ENCODE measurements at regions not wholly inside any gene's neighbourhood (a gene's known extent, or its start where the extent isn't known, plus 50 kb on each side); places are given as distances from the start of the nearest gene placed in this dataset.
"Not testable (repeated sequence)": the region's sequence is repeated elsewhere in the genome, so short reads cannot be mapped to it uniquely, and the experiment has no call there.

DNA sequence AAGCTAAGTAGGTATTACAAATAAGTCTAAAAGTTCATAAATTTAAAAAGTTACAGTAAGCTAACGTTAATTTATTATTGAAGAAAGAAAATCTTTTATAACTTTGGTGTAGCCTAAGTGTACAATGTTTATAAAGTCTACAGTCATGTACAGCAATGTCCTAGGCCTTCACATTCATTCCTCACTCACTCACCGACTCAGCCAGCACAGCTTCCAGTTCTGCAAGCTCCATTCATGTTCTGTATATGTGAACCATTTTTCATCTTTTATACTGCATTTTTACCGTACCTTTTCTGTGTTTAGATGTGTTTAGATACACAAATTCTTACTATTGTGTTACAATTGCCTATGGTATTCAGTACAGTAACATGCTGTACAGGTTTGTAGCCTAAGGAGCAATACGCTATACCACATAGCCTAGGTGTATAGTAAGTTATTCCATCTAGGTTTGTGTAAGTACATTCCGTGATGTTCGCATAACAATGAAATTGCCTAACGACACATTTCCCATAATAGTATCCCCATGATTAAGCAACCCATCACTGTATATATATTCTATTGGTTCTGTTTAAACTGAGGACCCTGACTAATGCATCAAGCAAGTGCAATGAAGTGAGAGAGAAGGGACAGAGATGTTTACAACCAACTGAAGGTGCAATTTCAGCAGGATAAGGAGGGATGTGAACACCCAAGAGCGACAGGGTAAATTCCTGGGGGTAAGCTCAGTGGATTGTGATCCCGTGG is 88.9 kb upstream of the TRIO start:
- DNase-seq = no peak

DNA sequence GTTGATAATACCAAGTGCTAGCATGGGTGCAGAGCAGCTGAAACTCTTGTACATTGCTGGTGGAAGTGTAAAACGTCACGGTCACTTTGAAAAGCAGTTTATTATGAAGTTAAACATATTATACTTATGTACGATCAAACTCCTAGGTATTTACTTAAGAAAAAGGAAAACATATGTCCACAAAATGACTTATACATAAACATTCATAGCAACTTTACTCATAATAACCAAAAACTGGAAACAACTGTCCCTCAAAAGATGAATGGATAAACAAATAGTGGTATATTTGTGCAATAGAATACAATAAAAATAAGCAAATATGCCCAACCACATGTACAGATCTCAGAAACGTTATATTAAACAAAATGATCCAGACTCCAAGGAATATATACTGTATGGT is 92.3 kb upstream of the TRIO start:
- DNase-seq = no peak

DNA sequence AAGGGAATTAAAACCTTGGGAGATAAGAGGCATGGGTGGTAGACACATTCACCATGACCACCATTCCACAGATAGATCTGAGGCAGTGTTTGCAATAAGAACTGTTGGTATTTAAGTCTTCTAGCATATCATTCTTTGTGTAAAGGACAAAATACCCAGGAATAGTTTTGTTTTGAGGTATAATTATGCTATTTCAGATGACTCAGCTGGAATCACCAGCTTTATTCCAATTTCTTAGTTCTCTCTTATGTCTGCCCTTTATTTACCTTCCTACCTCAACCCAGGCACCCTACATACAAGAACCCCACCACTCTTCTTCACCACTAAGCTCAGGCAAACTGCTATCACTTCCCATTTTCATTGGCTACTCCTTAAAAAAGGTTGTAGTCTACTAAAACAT is 94.7 kb upstream of the TRIO start:
- no peak for DNase-seq

DNA sequence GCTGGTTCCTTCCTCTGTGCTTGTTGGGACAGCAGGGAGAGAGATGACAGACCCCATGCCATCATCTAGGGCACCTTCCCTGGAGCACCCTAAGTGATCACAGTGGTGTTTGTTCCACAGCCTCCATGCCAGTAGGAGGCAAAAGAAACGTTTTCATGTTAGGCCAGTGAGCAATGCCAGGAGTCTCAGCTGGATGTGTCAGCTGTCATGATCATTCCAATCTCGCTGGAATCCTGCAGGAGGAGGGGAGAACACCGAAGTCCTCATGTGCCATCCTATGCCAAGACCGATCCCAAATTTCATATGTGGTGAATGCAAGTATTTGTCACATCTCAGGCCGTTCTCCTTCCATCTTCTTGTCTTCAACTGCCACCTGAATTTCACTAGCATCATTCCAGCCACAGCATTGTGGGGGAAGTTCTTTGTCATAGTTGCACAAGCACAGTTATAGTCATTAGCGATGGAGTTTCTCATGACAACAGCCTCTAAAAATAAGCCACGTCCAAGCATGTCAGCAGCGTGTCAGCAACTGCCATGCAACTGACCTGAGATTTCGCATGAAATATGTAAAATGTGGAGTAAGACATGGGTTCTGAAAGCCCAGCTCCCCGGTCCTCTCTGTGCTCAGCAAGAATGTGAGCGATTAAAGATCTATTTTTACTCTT is 97.2 kb upstream of the DNAH5 start:
- DNase-seq = no peak

DNA sequence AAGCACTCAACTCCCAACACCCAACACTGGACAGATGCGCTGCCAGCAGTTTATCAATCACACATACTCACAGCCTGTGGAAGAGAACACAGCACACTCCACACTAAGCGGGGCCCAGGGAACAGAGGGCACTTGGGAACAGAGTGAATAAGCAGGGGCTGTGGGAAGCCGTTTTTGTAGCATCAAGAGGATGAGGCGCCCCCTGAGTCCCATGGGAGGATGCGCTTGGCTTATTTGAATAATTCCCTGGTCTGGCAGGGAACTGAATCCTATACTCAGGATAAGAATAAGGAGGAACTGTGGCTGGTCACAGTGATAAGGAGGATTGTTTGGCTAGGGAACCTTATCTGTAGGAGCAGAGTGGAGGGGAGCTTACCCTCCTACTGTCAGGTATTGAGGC is 96.1 kb upstream of the DNAH5 start:
- no peak for DNase-seq

DNA sequence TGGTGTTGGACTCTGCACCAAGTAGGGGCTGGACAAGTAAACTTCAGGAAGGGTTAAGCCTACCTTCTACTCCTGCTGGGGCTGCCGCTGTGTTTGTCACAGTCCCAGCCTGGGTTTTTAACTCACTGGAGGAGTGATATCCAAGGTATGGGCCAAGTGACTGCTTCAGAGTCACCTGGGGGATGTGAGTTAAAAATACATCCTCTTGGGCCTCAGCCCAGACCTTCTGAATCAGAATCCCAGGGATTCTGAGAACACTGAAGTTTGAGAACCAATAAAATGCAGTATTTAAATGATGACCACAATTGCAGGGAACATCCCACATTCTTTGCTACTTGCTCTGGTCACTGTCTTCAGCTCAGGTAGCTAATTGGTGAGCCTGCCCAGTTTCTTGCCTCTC is 95.1 kb upstream of the DNAH5 start:
- DNase-seq = no peak

DNA sequence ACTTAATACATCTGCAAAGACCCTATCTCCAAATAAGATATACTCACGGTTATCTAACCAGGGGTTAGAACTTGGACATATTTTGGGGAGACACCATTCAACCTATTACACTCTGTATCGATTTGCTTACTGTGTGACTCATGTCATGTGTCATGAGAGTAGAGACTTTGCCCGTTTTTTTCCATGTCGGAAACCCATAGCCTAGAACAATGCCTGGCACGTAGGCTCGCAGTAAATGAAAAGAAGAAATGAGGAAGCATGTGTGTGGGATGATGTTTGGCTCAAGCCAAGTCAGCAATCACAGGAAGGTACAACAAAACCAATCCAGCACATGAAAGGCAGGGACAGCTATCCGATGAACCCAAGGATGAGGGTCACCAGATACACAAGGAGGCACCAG is 94.6 kb upstream of the DNAH5 start:
- no peak for DNase-seq

DNA sequence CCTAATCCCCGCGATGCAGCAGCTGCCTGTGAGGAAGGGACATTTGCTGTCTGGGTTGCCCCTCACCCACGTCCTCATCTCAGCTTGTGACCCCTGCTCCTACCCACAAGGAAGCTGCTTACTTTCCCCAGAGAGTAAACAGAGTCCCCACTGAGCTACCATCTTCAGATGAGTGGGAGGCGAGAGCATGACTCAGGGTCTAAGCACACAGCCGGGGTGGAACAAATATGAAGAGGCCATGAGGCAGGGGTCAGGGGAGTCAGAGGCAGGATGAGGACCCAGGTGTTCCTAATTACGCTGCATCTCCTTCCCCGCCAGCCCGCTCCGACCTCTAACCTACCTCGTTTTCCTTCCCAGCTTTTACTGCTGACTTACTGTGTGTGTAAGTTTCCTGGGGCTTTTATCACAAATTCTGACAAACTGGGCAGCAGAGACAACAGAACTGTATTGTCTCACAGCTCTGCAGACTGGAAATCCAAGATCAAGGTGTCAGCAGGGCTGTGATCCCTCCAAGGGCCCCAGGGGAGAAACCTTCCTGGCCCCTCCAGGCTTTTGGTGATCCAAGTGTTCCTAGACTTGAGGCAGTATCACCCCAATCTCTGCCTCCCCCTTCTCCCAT is 94.0 kb upstream of the DNAH5 start:
- DNase-seq = no peak

DNA sequence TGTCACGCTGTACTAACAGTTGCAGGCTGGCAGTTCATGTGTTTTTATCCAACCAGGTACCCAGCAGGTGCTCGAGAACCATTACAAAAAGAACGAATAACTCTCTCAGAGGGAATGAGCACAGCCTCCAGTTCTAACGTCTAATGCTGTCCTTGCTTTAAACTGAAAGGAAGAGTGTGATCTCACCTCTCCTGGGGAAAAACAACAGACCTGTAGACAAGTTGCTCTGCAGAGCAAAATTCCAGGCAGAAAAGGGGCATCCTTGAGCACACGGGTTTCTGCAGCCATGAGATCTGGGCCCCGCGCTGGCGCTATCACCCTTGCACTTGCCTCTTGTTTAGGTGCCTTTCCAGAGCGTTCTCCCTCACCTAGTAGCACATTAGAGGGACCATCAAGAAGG is 92.5 kb upstream of the DNAH5 start:
- DNase-seq = no peak

DNA sequence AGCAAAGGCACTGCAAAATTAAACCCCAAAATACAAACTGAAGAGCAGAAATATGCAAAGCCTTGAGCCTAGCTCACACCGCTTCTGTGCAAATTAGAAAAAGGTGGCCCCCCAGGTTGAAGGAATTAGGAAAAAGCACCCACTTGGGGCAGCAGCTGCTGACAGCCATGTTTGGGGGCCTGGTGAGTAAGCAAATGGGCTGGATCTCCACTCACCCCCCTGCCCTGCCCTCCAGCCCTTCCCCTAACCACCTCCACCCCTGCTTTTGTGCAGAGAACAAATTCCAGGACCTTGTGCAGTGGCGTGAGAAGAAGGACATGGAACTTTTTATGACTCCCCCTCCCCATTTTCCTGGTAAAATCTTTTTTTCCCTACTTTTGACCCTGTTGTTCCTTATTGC is 92.0 kb upstream of the DNAH5 start:
- DNase-seq = no peak

DNA sequence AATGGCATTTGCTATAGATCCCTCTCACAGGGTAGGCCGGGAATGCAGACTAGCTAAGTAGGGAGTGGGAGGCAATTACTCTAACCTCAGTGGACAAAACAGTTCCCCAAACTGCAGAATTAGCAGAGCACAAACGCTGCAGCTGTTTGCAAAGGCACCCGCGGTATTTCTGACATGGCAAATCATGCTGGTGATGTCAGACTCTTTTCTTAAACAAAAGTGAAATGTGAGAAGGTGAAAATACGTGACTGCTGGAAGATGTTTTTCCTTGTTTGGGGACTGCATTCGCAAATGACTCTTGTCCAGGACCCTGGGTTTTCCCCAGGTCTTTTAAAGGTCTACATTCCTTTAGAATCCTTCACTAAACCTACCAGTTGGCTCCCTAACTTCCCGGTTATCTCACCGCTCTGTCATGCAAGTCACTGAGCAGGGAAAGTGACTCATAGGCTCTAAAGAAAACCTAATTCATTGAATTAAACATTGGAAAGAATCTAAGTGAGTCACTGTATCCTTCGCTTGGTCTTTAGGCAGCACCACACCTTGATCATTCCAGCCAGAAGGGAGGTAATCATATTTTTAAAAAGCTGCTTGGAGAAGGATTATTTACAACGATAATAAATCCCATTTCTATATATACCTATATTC is 91.5 kb upstream of the DNAH5 start:
- no peak for DNase-seq

DNA sequence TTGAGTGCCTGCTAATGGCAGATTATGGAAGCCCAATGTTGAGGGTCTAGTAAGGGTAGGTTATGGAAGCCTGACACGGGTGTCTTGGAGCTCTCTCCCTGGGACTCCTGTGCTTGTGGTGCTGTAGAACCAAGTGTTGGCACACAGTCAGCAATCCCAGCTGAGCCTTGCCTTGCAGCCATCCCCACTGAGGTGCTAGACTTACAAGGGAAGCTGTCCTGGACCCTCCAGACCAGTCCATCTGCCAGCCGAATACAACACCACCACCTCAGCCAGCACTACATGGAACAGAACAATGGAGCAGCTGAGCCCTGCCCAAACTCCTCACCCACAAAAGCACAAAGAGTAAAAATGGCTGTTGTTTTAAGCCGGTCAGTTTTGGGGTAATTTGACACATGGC is 90.5 kb upstream of the DNAH5 start:
- no peak for DNase-seq

DNA sequence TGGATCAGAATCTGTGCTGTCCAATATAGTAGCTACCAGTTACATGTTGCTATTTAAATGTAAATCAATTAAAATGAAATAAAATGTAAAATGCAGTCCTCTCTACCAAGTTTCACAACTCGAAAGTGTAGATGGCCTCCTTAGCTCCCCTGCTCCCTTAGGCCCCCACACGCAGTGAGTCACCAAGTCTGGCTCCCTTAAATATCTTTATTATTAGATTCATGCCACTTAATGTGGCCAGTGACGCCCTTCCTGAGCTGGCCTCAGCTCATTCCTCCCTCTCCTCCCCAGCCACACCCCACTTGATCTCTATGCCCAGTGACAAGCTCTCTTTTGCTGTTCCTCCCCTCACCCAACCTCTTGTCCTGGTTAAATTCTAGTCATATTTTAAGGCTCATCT is 88.4 kb upstream of the DNAH5 start:
- no peak for DNase-seq

DNA sequence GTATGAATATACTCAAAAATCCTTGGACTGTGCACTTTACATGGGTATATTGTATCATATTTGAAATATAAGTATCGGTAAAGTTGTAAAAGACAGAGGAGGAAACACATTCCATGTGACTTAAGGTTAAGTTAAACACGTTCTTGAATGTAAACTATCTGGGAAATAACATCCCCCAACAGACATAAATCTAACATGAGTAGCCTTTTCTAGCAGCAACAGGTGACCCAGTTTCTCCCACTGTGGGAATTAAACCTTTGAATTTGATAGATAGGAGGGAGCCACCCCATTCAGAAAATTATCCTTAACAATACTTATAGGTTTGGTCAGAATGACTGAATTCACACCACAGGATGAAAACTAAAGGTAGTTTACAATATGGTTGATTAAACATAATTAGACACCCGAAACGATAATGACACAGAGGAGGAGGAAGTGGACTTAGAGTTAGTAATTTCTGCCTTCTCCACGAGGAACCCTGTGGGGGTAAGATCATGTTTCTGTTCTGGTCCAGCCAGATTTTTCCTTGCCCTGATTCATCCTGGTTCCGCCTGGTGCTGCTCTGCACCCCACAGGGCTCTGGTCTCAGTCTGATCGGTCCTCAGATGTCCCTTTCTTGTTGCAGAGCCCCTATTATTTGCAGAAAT is 84.6 kb upstream of the DNAH5 start:
- no peak for DNase-seq

DNA sequence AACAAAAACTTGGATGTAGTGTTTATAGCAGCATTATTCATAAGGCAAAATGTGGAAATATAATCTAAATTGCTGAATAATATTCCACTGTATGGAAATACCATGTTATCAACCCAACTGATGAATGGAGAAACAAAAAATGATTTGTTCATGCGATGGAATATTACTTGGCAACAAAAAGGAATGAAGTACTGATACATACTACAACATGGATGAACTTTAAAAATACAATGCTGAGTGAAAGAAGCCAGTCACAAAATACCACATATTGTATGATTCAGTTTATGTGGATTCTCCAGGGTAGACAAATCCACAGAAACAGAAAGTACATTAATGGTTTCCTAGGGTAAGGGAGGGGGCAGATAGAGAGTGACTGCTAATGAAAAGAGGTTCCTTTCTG is 83.7 kb upstream of the DNAH5 start:
- DNase-seq = no peak

DNA sequence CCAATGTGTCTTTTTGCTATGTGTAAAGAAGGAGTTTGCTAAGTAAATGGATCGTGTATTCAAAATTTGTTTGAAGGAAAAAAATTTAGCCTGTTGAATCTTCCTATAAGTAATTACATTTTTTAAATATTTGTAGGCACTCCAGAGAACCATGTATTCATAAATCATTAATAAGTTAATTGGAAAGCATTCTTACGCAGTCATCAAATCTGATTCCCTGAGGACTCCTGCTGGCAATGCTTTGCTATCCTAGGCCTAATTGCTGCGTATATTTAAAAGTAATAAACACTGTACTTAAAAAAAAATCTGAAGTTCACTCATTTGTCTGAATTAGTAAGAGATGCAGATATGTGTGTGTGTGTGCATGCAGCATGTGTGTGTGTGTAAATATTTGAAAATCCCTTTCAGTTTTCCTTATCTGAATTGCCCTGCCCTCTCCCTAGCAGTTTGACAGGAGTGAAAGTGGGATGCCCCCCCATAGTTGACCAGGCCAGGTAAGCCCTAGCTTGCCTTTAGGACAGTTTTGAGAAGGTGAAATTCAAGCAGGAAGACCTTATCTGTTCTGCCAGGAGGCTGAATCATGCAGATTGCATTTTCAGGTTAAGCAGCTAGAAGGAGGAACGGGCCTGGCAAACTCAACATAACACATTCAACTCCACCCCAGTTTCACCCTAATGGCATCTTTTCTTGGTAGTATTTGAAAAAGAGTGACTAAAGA is 81.2 kb upstream of the DNAH5 start:
- no peak for DNase-seq

DNA sequence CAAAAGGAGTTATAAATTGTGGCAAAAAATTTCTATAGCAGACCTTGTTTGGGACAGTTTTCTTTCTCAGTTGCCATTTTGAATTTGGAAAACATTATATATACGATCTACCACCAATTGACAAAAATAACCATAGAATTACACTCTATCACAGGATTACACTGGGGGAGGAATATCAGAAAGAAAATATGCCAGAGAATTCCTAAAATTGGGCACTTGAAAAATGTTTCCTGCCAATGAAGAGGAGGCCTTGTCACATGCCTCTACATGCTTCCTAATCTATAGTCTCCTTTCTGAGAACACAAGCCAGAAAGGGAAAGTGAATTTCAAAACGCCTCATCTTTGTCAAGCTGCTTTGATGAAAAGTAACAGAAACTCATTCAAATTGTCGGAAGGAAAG is 78.5 kb upstream of the DNAH5 start:
- no peak for DNase-seq

DNA sequence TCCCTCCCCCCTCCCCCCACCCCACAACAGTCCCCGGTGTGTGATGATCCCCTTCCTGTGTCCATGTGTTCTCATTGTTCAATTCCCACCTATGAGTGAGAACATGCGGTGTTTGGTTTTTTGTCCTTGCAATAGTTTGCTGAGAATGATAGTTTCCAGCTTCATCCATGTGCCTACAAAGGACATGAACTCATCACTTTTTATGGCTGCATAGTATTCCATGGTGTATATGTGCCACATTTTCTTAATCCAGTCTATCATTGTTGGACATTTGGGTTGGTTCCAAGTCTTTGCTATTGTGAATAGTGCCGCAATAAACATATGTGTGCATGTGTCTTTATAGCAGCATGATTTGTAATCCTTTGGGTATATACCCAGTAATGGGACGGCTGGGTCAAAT is 76.5 kb upstream of the DNAH5 start:
- not testable (repeated sequence) for DNase-seq

DNA sequence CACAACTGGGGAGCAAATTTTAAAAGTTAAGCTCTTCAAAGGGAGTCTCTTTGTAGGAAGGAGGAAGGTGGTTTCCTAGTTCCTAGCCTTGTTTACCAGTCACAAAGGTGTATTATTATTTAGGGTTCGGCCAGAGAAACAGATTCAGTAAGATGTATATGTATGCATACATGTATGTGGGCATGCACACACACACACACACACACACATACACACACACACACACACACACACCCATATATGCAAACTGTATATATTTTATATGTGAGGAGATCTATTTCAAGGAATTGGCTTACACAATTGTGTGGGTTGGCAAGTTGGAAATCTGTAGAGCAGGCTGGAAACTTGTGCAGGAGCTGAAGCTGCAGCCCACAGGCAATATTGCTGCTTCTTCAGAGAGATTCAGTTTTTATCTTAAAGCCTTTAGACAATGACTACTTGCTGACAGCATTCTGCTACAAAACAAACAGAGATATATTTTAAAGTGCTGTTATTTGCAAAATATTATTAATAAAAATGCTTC is 75.3 kb upstream of the DNAH5 start:
- no peak for DNase-seq

DNA sequence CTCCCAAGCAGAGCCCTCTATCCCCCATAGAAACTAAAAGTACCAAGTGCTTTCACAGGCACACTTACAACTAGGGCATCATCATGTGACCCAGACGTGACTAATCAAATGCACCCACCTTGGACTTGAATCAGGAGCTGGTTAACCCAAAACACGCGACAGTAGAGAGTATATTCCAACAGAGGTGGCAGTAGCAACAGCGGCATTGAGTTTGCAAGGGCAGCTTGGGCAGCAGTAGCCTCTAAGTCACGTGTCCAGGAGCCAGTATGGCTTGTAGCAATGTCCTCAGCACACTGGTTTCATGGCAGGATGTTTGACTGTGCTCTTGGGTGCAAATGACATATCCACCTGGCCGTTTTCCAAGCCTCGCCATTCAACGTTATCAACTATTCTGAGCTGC is 73.4 kb upstream of the DNAH5 start:
- no peak for DNase-seq

DNA sequence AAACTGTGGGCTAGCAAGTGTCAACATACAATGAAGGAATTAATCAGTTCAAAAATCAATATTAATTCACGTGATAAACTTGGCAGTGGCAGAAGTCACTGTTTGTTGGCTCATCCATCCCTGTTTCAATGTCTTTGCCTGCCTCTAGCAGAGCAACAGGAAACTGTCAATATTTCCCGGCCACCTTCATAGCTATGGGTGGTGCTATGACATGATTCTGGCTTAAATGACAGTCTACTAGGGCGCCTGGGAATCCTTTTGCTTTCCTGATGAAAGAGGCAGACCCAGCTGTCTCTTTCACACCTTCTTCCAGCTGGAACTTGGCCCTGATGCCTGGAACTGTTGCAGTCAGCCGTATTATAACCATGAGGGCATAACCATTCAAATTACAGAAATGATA is 72.1 kb upstream of the DNAH5 start:
- DNase-seq = no peak

Measured in CD4-positive, alpha-beta T cell treated with Interleukin-12 subunit alpha and Interleukin-12 subunit beta, for 1 hour (primary cell).